GM12878 (cell line): ENCODE measurements at regions not wholly inside any gene's neighbourhood (a gene's known extent, or its start where the extent isn't known, plus 50 kb on each side); places are given as distances from the start of the nearest gene placed in this dataset.

ENCODE experiments used
- ATAC-seq: fragments of 200-7000 bp; cut with Tn5 transposase; 3 replicates; pipeline ENCODE4 v1.9.1; 2020; ENCODE audit warnings: mild to moderate bottlenecking, moderate library complexity
- BruUV-seq: library from RNA; stranded (reverse); fragments of 400-500 nt; replicated peaks from 2 replicates; lab custom pipeline; 2021; lab: Mats Ljungman, UMichigan
- CTCF ChIA-PET: fragments of 300-600 bp; sonication (Branson Sonifier 250); formaldehyde crosslinking; extraction: SDS; loops from one replicate; lab custom pipeline; 2021; ENCODE audit warnings: inconsistent platforms; lab: Yijun Ruan, JAX
- POLR2A ChIA-PET: fragments of 350-600 bp; formaldehyde crosslinking; extraction: SDS; loops from one replicate; lab custom pipeline; 2021; ENCODE audit warnings: inconsistent platforms; lab: Charles Lee
- RAD21 ChIA-PET: fragments of 300-600 bp; sonication (Branson Sonifier 250); formaldehyde crosslinking; loops from one replicate; lab custom pipeline; 2023; ENCODE audit warnings: antibody characterized with exemption; ENCODE audit not compliant: unreplicated experiment; lab: Charles Lee
- SMC1A ChIA-PET: fragments of 300-600 bp; sonication (Branson Sonifier 250); formaldehyde crosslinking; loops from one replicate; lab custom pipeline; 2023; ENCODE audit not compliant: unreplicated experiment, uncharacterized antibody; lab: Charles Lee
- DNase-seq: peaks from one replicate; pipeline ENCODE4 v3.0.0-alpha.2; 2011; ENCODE audit warnings: low read depth, low spot score
- FAIRE-seq: peaks from 3 replicates; lab custom pipeline; 2011; peaks lifted over from hg19 to GRCh38; lab: Jason Lieb, UNC
- H2AFZ ChIP-seq: 2 replicates; pipeline ENCODE4 v1.6.0; 2011; ENCODE audit warnings: low read depth, low read length, control low read depth; ENCODE audit not compliant: control insufficient read depth
- H3K27ac ChIP-seq: 2 replicates; pipeline ENCODE4 v1.5.1; 2011; ENCODE audit warnings: control low read depth; ENCODE audit not compliant: control insufficient read depth, insufficient read depth
- H3K27me3 ChIP-seq, 2 experiments: replicated peaks in 1 of 2; 2 replicates each; pipeline versions ENCODE4 v1.6.0 to v1.6.1; 2011; ENCODE audit warnings: low read length in 1 of 2; ENCODE audit not compliant: control insufficient read depth in 2 of 2, insufficient read depth in 2 of 2
- H3K36me3 ChIP-seq, 2 experiments: 2 replicates each; pipeline ENCODE4 v1.5.1; 2011; ENCODE audit warnings: low read length in 1 of 2; ENCODE audit not compliant: control insufficient read depth in 2 of 2, insufficient read depth in 2 of 2
- H3K4me1 ChIP-seq: 2 replicates; pipeline ENCODE4 v1.6.1; 2011; ENCODE audit warnings: mild to moderate bottlenecking, low read length, moderate library complexity, mixed read lengths; ENCODE audit not compliant: control insufficient read depth, insufficient read depth
- H3K4me2 ChIP-seq: 2 replicates; pipeline ENCODE4 v1.6.0; 2011; ENCODE audit warnings: control low read depth; ENCODE audit not compliant: control insufficient read depth, insufficient read depth
- H3K4me3 ChIP-seq: fragments of 200-600 bp; sonication (generic); 2 replicates; pipeline ENCODE4 v1.5.1; 2016
- H3K79me2 ChIP-seq: 2 replicates; pipeline ENCODE4 v1.6.0; 2011; ENCODE audit warnings: low read length; ENCODE audit not compliant: control insufficient read depth, insufficient read depth
- H3K9ac ChIP-seq: 2 replicates; pipeline ENCODE4 v1.8.0; 2011; ENCODE audit warnings: low read length, control low read depth, mixed read lengths; ENCODE audit not compliant: control insufficient read depth, insufficient read depth
- H3K9me3 ChIP-seq: replicated peaks from 3 replicates; pipeline ENCODE4 v1.5.1; 2011; ENCODE audit warnings: mild to moderate bottlenecking, low read length; ENCODE audit not compliant: control insufficient read depth, insufficient read depth
- H4K20me1 ChIP-seq: 2 replicates; pipeline ENCODE4 v1.6.0; 2011; ENCODE audit not compliant: control insufficient read depth, insufficient read depth
- ASH2L ChIP-seq: fragments of 300-600, 200-600 bp; sonication (generic); IDR thresholded peaks from 2 replicates; pipeline ENCODE4 v1.6.1; 2017; ENCODE audit warnings: low read depth, mild to moderate bottlenecking, borderline replicate concordance
- FOXK2 ChIP-seq: fragments of 450-650 bp; IDR thresholded peaks from 2 replicates; pipeline ENCODE4 v1.6.1; 2017; ENCODE audit warnings: mild to moderate bottlenecking, moderate library complexity
- HSF1 ChIP-seq: fragments of 150-350 bp; IDR thresholded peaks from 2 replicates; pipeline ENCODE4 v1.6.1; 2014; ENCODE audit warnings: mild to moderate bottlenecking, low read depth, low read length
- JUND ChIP-seq: IDR thresholded peaks from 2 replicates; pipeline ENCODE4 v1.6.1; 2012; ENCODE audit warnings: low read depth, mild to moderate bottlenecking, low read length, improper control_type of control experiment, moderate library complexity
- LARP7 ChIP-seq: fragments of 450-650 bp; IDR thresholded peaks from 2 replicates; pipeline ENCODE4 v1.6.1; 2017; ENCODE audit warnings: mild to moderate bottlenecking
- MEF2A ChIP-seq: IDR thresholded peaks from 2 replicates; pipeline ENCODE4 v1.6.1; 2011; ENCODE audit warnings: low read depth, mild to moderate bottlenecking, low read length, moderate library complexity; ENCODE audit not compliant: insufficient read depth
- NBN ChIP-seq: fragments of 450-650 bp; IDR thresholded peaks from 2 replicates; pipeline ENCODE4 v1.6.1; 2016
- POU2F2 ChIP-seq: IDR thresholded peaks from 3 replicates; pipeline ENCODE4 v1.6.1; 2011; ENCODE audit warnings: low read depth, mild to moderate bottlenecking, low read length, borderline replicate concordance
- RAD21 ChIP-seq: IDR thresholded peaks from 2 replicates; pipeline ENCODE4 v1.6.1; 2011; ENCODE audit warnings: mild to moderate bottlenecking, low read depth, low read length, moderate library complexity; ENCODE audit not compliant: insufficient read depth
- RB1 ChIP-seq: fragments of 450-650 bp; formaldehyde crosslinking; IDR thresholded peaks from 2 replicates; pipeline ENCODE4 v1.6.1; 2017; ENCODE audit warnings: mild to moderate bottlenecking, borderline replicate concordance
- TARDBP ChIP-seq: IDR thresholded peaks from 2 replicates; pipeline ENCODE4 v1.6.1; 2016; ENCODE audit warnings: borderline replicate concordance
- USF2 ChIP-seq: IDR thresholded peaks from 2 replicates; pipeline ENCODE4 v1.6.1; 2011; ENCODE audit warnings: low read depth, low read length, improper control_type of control experiment, borderline replicate concordance
- ZNF622 ChIP-seq: fragments of 450-650 bp; IDR thresholded peaks from 2 replicates; pipeline ENCODE4 v1.6.1; 2017; ENCODE audit warnings: mild to moderate bottlenecking, inconsistent platforms
- WGBS: methylation state at CpG from one replicate; pipeline ENCODE4 v1.1.6; 2016; ENCODE audit warnings: low lambda C conversion rate; ENCODE audit not compliant: insufficient replicate concordance, insufficient coverage; ENCODE audit errors: missing lambda C conversion rate; 5-methylcytosine and 5-hydroxymethylcytosine counted together
- in situ Hi-C: fragments of 300-500 bp; cut with MboI; formaldehyde crosslinking; loops from 9 replicates; pipeline ENCODE4 v1.14.3; 2018; ENCODE audit warnings: mixed read lengths
- intact Hi-C: fragments of 100-400 bp; cut with micrococcal nuclease; formaldehyde crosslinking; loops from one replicate; pipeline ENCODE4 v1.14.2; 2022; ENCODE audit not compliant: unreplicated experiment

GRCh38 chr4:14802596-14802995, 199.7 kb upstream of the CPEB2 start:
- CTCF ChIA-PET: no interaction called here
- Histone ChIP-seq H2AFZ (no peak overlapping the region), H3K4me1 (no peaks in the 10 kb centered on the region), H3K9me3 (peaks cover 5% of the 10 kb centered on the region; the same call in 2 of the 3 replicates), H3K9ac (no peak overlapping the region), H3K27ac (no peak overlapping the region), H3K4me3 (no peak overlapping the region), H3K4me2 (no peak overlapping the region), H3K27me3 (no peaks in the 10 kb centered on the region), H3K36me3 (no peaks in the 10 kb centered on the region), H3K79me2 (no peaks in the 10 kb centered on the region), H4K20me1 (no peaks in the 10 kb centered on the region)
- DNase-seq: no peak
- SMC1A ChIA-PET: interaction anchor here (1.6 kb wide), 1 partner anchor 11 kb away, joined by 4 read pairs; no protein-coding TSS in a partner anchor
- no peak for TF ChIP-seq ZNF622
- TF ChIP-seq RAD21: no peak
- TF ChIP-seq JUND: no peak
- TF ChIP-seq RB1: no peak
- no peak for TF ChIP-seq ASH2L
- no peak for TF ChIP-seq USF2
- no peak for TF ChIP-seq FOXK2
- TF ChIP-seq TARDBP: no peak
- no peak for TF ChIP-seq POU2F2
- no peak for TF ChIP-seq NBN
- TF ChIP-seq HSF1: no peak
- no peak for TF ChIP-seq MEF2A
- no peak for TF ChIP-seq LARP7
- POLR2A ChIA-PET: no interaction called here
- no peak for FAIRE-seq
- intact Hi-C loops: no loop called here
- in situ Hi-C loops: no loop called here
- WGBS: 18% methylated on average over 2 of the region's 2 CpGs
- BruUV-seq: no TSS peak
- ATAC-seq: no peak
- RAD21 ChIA-PET: interaction anchor here (0.9 kb wide), 1 partner anchor 30 kb away, joined by 3 read pairs; no protein-coding TSS in a partner anchor
